ENCODE measurements at regions not wholly inside any gene's neighbourhood (a gene's known extent, or its start where the extent isn't known, plus 50 kb on each side); places are given as distances from the start of the nearest gene placed in this dataset.

- Histone ChIP-seq H3K27ac (no peak overlapping the region), H3K36me3 (ENCODE audit: insufficient read depth, low read length) (no peaks in the 10 kb centered on the region), H3K9ac (ENCODE audit: insufficient read length) (no peak overlapping the region), H3K4me3 (no peak overlapping the region), H3K9me3 (ENCODE audit: low read depth, low read length) (no peaks in the 10 kb centered on the region)
- no peak for TF ChIP-seq EZH2 (IDR thresholded peaks at IDR 0.05)
- TF ChIP-seq POLR2AphosphoS5 (IDR thresholded peaks at IDR 0.05; ENCODE audit: borderline replicate concordance, low read depth, low read length), result no peak
- no peak for TF ChIP-seq FOXP2 (optimal IDR thresholded peaks at IDR 0.05; ENCODE audit: control extremely low read depth, extremely low read length, insufficient read depth)
- no peak for DNase-seq (ENCODE audit: low read depth, low spot score)
These were observed 88.9 kb downstream of the ADCYAP1 start for GRCh38 chr18:993560-993959.

GRCh38 chr18:995629-996028 lies 91.0 kb downstream of the ADCYAP1 start:
- TF ChIP-seq POLR2AphosphoS5 (IDR thresholded peaks at IDR 0.05; ENCODE audit: borderline replicate concordance, low read depth, low read length) (no peak), EZH2 (IDR thresholded peaks at IDR 0.05) (no peak)
- H3K4me3 ChIP-seq, result no peak overlapping the region
- DNase-seq (ENCODE audit: low read depth, low spot score), result no peak
- H3K9me3 ChIP-seq (ENCODE audit: low read depth, low read length), result no peaks in the 10 kb centered on the region
- H3K36me3 ChIP-seq (ENCODE audit: insufficient read depth, low read length), result no peaks in the 10 kb centered on the region
- no peak overlapping the region for H3K27ac ChIP-seq
- H3K9ac ChIP-seq (ENCODE audit: insufficient read length), result no peak overlapping the region

- no peak for DNase-seq (ENCODE audit: low read depth, low spot score)
- TF ChIP-seq EZH2 (IDR thresholded peaks at IDR 0.05) (no peak), POLR2AphosphoS5 (IDR thresholded peaks at IDR 0.05; ENCODE audit: borderline replicate concordance, low read depth, low read length) (no peak), FOXP2 (optimal IDR thresholded peaks at IDR 0.05; ENCODE audit: control extremely low read depth, extremely low read length, insufficient read depth) (no peak)
- Histone ChIP-seq H3K4me3 (no peak overlapping the region), H3K9ac (ENCODE audit: insufficient read length) (no peak overlapping the region), H3K9me3 (ENCODE audit: low read depth, low read length) (no peaks in the 10 kb centered on the region), H3K36me3 (ENCODE audit: insufficient read depth, low read length) (no peaks in the 10 kb centered on the region), H3K27ac (no peak overlapping the region)
These were observed 92.8 kb downstream of the ADCYAP1 start for GRCh38 chr18:997499-997898.

- no peak for DNase-seq (ENCODE audit: low read depth, low spot score)
- no peak overlapping the region for H3K4me3 ChIP-seq
- no peaks in the 10 kb centered on the region for H3K36me3 ChIP-seq (ENCODE audit: insufficient read depth, low read length)
- no peak overlapping the region for H3K27ac ChIP-seq
- H3K9ac ChIP-seq (ENCODE audit: insufficient read length), result no peak overlapping the region
- H3K9me3 ChIP-seq (ENCODE audit: low read depth, low read length), result no peaks in the 10 kb centered on the region
- TF ChIP-seq EZH2 (IDR thresholded peaks at IDR 0.05) (no peak), FOXP2 (optimal IDR thresholded peaks at IDR 0.05; ENCODE audit: control extremely low read depth, extremely low read length, insufficient read depth) (no peak), POLR2AphosphoS5 (IDR thresholded peaks at IDR 0.05; ENCODE audit: borderline replicate concordance, low read depth, low read length) (no peak)
These were observed 94.3 kb downstream of the ADCYAP1 start for GRCh38 chr18:998936-999335.

- Histone ChIP-seq H3K27ac (no peak overlapping the region), H3K9ac (ENCODE audit: insufficient read length) (no peak overlapping the region), H3K36me3 (ENCODE audit: insufficient read depth, low read length) (no peaks in the 10 kb centered on the region), H3K4me3 (no peak overlapping the region), H3K9me3 (ENCODE audit: low read depth, low read length) (no peaks in the 10 kb centered on the region)
- TF ChIP-seq EZH2 (IDR thresholded peaks at IDR 0.05) (no peak), POLR2AphosphoS5 (IDR thresholded peaks at IDR 0.05; ENCODE audit: borderline replicate concordance, low read depth, low read length) (no peak), FOXP2 (optimal IDR thresholded peaks at IDR 0.05; ENCODE audit: control extremely low read depth, extremely low read length, insufficient read depth) (no peak)
- no peak for DNase-seq (ENCODE audit: low read depth, low spot score)
These were observed 98.0 kb downstream of the ADCYAP1 start for GRCh38 chr18:1002653-1003178.

- DNase-seq (ENCODE audit: low read depth, low spot score), result no peak
- no peak overlapping the region for H3K9ac ChIP-seq (ENCODE audit: insufficient read length)
- H3K4me3 ChIP-seq, result no peak overlapping the region
- no peaks in the 10 kb centered on the region for H3K9me3 ChIP-seq (ENCODE audit: low read depth, low read length)
- H3K36me3 ChIP-seq (ENCODE audit: insufficient read depth, low read length), result no peaks in the 10 kb centered on the region
- no peak for TF ChIP-seq EZH2 (IDR thresholded peaks at IDR 0.05)
- H3K27ac ChIP-seq, result no peak overlapping the region
These were observed 98.8 kb downstream of the ADCYAP1 start for GRCh38 chr18:1003499-1003898.

- Histone ChIP-seq H3K4me3 (no peak overlapping the region), H3K27ac (no peak overlapping the region), H3K9ac (ENCODE audit: insufficient read length) (no peak overlapping the region), H3K36me3 (ENCODE audit: insufficient read depth, low read length) (no peaks in the 10 kb centered on the region), H3K9me3 (ENCODE audit: low read depth, low read length) (no peaks in the 10 kb centered on the region)
- TF ChIP-seq POLR2AphosphoS5 (IDR thresholded peaks at IDR 0.05; ENCODE audit: borderline replicate concordance, low read depth, low read length) (no peak), EZH2 (IDR thresholded peaks at IDR 0.05) (no peak)
- no peak for DNase-seq (ENCODE audit: low read depth, low spot score)
These were observed 101.6 kb downstream of the ADCYAP1 start for GRCh38 chr18:1006304-1006703.

GRCh38 chr18:1006965-1007364 lies 102.3 kb downstream of the ADCYAP1 start:
- TF ChIP-seq POLR2AphosphoS5 (IDR thresholded peaks at IDR 0.05; ENCODE audit: borderline replicate concordance, low read depth, low read length), result no peak
- TF ChIP-seq EZH2 (IDR thresholded peaks at IDR 0.05), result no peak
- TF ChIP-seq FOXP2 (optimal IDR thresholded peaks at IDR 0.05; ENCODE audit: control extremely low read depth, extremely low read length, insufficient read depth), result no peak
- no peak overlapping the region for H3K9ac ChIP-seq (ENCODE audit: insufficient read length)
- DNase-seq (ENCODE audit: low read depth, low spot score), result no peak
- H3K4me3 ChIP-seq, result no peak overlapping the region
- no peaks in the 10 kb centered on the region for H3K9me3 ChIP-seq (ENCODE audit: low read depth, low read length)
- H3K27ac ChIP-seq, result no peak overlapping the region
- no peaks in the 10 kb centered on the region for H3K36me3 ChIP-seq (ENCODE audit: insufficient read depth, low read length)

GRCh38 chr18:1011349-1011748 lies 106.7 kb downstream of the ADCYAP1 start:
- H3K36me3 ChIP-seq (ENCODE audit: insufficient read depth, low read length), result no peaks in the 10 kb centered on the region
- H3K4me3 ChIP-seq, result no peak overlapping the region

More at GRCh38 chr18:1011349-1011748, 106.7 kb downstream of the ADCYAP1 start:
- Histone ChIP-seq H3K27ac (no peak overlapping the region), H3K9me3 (ENCODE audit: low read depth, low read length) (no peaks in the 10 kb centered on the region), H3K9ac (ENCODE audit: insufficient read length) (no peak overlapping the region)
- no peak for TF ChIP-seq FOXP2 (optimal IDR thresholded peaks at IDR 0.05; ENCODE audit: control extremely low read depth, extremely low read length, insufficient read depth)
- TF ChIP-seq POLR2AphosphoS5 (IDR thresholded peaks at IDR 0.05; ENCODE audit: borderline replicate concordance, low read depth, low read length), result no peak
- TF ChIP-seq EZH2 (IDR thresholded peaks at IDR 0.05), result no peak
- DNase-seq (ENCODE audit: low read depth, low spot score), result no peak
